ENCODE measurements at regions not wholly inside any gene's neighbourhood (a gene's known extent, or its start where the extent isn't known, plus 50 kb on each side); places are given as distances from the start of the nearest gene placed in this dataset.

DNA sequence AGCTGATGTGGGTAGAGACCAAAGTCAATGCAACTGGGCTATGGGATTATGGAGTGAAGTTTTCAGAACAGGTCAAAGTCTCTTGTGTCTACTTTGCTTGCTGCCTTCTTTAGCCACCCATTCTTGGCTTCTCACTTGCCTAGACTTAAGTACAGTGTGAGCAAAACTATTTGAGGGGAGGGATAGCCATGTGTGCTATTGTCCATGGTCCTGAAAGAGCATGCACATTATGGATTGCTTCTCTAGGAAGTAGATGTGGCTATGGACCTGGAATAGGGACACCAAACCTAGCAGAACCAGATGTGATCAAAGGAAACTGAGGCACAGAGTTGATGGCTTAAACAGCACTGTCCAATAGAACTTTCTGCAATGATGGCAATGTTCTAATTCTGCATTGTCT is 81.9 kb upstream of the ZNF800 start:
- H4K20me1 ChIP-seq (ENCODE audit: insufficient read depth), result no peaks in the 10 kb centered on the region
- no peak overlapping the region for H3K4me3 ChIP-seq (replicated peaks in 1 of 2; ENCODE audit: low read depth in 1 of 2, low read length in 2 of 2)
- POLR2A ChIA-PET, result no interaction called here
- intact Hi-C loops (cut with micrococcal nuclease), result no loop called here
- TF ChIP-seq SP1 (IDR thresholded peaks at IDR 0.05; ENCODE audit: low read depth), result no peak
- TF ChIP-seq POLR2AphosphoS5 (IDR thresholded peaks at IDR 0.05; ENCODE audit: low read depth, low read length), result no peak
- TF ChIP-seq, protein P1, sequence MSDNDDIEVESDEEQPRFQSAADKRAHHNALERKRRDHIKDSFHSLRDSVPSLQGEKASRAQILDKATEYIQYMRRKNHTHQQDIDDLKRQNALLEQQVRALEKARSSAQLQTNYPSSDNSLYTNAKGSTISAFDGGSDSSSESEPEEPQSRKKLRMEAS (IDR thresholded peaks at IDR 0.05), result no peak
- TF ChIP-seq, protein P2, sequence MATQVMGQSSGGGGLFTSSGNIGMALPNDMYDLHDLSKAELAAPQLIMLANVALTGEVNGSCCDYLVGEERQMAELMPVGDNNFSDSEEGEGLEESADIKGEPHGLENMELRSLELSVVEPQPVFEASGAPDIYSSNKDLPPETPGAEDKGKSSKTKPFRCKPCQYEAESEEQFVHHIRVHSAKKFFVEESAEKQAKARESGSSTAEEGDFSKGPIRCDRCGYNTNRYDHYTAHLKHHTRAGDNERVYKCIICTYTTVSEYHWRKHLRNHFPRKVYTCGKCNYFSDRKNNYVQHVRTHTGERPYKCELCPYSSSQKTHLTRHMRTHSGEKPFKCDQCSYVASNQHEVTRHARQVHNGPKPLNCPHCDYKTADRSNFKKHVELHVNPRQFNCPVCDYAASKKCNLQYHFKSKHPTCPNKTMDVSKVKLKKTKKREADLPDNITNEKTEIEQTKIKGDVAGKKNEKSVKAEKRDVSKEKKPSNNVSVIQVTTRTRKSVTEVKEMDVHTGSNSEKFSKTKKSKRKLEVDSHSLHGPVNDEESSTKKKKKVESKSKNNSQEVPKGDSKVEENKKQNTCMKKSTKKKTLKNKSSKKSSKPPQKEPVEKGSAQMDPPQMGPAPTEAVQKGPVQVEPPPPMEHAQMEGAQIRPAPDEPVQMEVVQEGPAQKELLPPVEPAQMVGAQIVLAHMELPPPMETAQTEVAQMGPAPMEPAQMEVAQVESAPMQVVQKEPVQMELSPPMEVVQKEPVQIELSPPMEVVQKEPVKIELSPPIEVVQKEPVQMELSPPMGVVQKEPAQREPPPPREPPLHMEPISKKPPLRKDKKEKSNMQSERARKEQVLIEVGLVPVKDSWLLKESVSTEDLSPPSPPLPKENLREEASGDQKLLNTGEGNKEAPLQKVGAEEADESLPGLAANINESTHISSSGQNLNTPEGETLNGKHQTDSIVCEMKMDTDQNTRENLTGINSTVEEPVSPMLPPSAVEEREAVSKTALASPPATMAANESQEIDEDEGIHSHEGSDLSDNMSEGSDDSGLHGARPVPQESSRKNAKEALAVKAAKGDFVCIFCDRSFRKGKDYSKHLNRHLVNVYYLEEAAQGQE (IDR thresholded peaks at IDR 0.05; ENCODE audit: low read depth), result peak; percentile 59
- no peaks in the 10 kb centered on the region for H3K79me2 ChIP-seq (ENCODE audit: insufficient read depth, low read length)
- ATAC-seq (no peak), DNase-seq (ENCODE audit: low read depth, low spot score) (no peak)
- RAD21 ChIA-PET (ENCODE audit: low non-redundant PET in 1 of 2, low total read pairs in 2 of 2, uncharacterized antibody in 2 of 2, unreplicated experiment in 2 of 2), result no interaction called here
- H2AFZ ChIP-seq (ENCODE audit: low read depth, low read length, poor library complexity, severe bottlenecking), result no peak overlapping the region
- BruUV-seq (replicated peaks), result no TSS peak
- no peak overlapping the region for H3K4me2 ChIP-seq (ENCODE audit: low read length)
- no peak overlapping the region for H3K9ac ChIP-seq (ENCODE audit: low read length)
- H3K36me3 ChIP-seq (ENCODE audit: control insufficient read depth in 1 of 2, insufficient read depth in 2 of 2, low read length in 2 of 2), result no peaks in the 10 kb centered on the region
- peaks cover 44% of the 10 kb centered on the region; the same call in 1 of the 2 replicates for H3K27me3 ChIP-seq (ENCODE audit: insufficient read depth, low read length)
- H3K9me2 ChIP-seq (ENCODE audit: insufficient read depth), result no peaks in the 10 kb centered on the region
- CTCF ChIA-PET, result interaction anchor here (1.5 kb wide), 1 partner anchor 40 kb away, joined by 5 read pairs; no protein-coding TSS in a partner anchor
- no peaks in the 10 kb centered on the region for H3K9me3 ChIP-seq (ENCODE audit: control insufficient read depth in 1 of 2, insufficient read depth in 1 of 2, low read depth in 1 of 2, low read length in 2 of 2)
- H3K27ac ChIP-seq (ENCODE audit: low read depth, low read length), result no peak overlapping the region
- 0 out of 4 replicates have a peak, but pooled peaks cover 0 to 2% of the 10 kb centered on the region in 2 experiments for H3K4me1 ChIP-seq (ENCODE audit: control insufficient read depth in 1 of 2, insufficient read depth in 2 of 2, low read length in 2 of 2)

DNA sequence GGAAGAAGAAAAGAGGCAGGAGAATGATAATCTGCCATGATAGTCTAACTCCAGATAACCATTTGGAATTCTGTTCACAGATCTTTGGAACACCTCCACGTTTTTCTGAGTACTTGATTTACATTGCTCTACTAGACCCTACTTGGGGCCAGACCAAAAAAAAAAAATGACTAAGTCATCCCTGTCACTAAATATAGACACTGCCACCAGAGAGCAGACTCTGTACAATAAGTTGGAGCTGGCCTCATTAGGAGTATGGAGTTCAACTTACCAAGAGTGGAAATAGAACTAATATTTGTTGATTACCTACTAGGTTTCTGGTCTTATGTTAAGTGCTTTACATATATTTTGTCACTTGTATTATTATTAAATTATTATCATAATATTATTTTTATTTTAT is 80.9 kb upstream of the ZNF800 start:
- no peak overlapping the region for H2AFZ ChIP-seq (ENCODE audit: low read depth, low read length, poor library complexity, severe bottlenecking)
- no peak overlapping the region for H3K4me3 ChIP-seq (replicated peaks in 1 of 2; ENCODE audit: low read depth in 1 of 2, low read length in 2 of 2)
- H3K27ac ChIP-seq (ENCODE audit: low read depth, low read length), result no peak overlapping the region
- DNase-seq (ENCODE audit: low read depth, low spot score), result no peak
- no peaks in the 10 kb centered on the region for H3K9me2 ChIP-seq (ENCODE audit: insufficient read depth)
- H3K9me3 ChIP-seq (ENCODE audit: control insufficient read depth in 1 of 2, insufficient read depth in 1 of 2, low read depth in 1 of 2, low read length in 2 of 2), result no peaks in the 10 kb centered on the region
- no peak overlapping the region for H3K4me2 ChIP-seq (ENCODE audit: low read length)
- peaks cover 36% of the 10 kb centered on the region; the same call in 1 of the 2 replicates for H3K27me3 ChIP-seq (ENCODE audit: insufficient read depth, low read length)
- 0 out of 4 replicates have a peak, but pooled peaks cover 0 to 2% of the 10 kb centered on the region in 2 experiments for H3K4me1 ChIP-seq (ENCODE audit: control insufficient read depth in 1 of 2, insufficient read depth in 2 of 2, low read length in 2 of 2)
- ChIA-PET POLR2A (no interaction called here), RAD21 (ENCODE audit: low non-redundant PET in 1 of 2, low total read pairs in 2 of 2, uncharacterized antibody in 2 of 2, unreplicated experiment in 2 of 2) (no interaction called here), CTCF (interaction anchor here (1.5 kb wide), 1 partner anchor 41 kb away, joined by 5 read pairs; no protein-coding TSS in a partner anchor)
- intact Hi-C loops (cut with micrococcal nuclease), result no loop called here
- H3K79me2 ChIP-seq (ENCODE audit: insufficient read depth, low read length), result no peaks in the 10 kb centered on the region
- no peaks in the 10 kb centered on the region for H3K36me3 ChIP-seq (ENCODE audit: control insufficient read depth in 1 of 2, insufficient read depth in 2 of 2, low read length in 2 of 2)
- BruUV-seq (replicated peaks), result no TSS peak
- TF ChIP-seq, protein P3, sequence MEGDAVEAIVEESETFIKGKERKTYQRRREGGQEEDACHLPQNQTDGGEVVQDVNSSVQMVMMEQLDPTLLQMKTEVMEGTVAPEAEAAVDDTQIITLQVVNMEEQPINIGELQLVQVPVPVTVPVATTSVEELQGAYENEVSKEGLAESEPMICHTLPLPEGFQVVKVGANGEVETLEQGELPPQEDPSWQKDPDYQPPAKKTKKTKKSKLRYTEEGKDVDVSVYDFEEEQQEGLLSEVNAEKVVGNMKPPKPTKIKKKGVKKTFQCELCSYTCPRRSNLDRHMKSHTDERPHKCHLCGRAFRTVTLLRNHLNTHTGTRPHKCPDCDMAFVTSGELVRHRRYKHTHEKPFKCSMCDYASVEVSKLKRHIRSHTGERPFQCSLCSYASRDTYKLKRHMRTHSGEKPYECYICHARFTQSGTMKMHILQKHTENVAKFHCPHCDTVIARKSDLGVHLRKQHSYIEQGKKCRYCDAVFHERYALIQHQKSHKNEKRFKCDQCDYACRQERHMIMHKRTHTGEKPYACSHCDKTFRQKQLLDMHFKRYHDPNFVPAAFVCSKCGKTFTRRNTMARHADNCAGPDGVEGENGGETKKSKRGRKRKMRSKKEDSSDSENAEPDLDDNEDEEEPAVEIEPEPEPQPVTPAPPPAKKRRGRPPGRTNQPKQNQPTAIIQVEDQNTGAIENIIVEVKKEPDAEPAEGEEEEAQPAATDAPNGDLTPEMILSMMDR (IDR thresholded peaks at IDR 0.05 in 2 of 3, conservative IDR thresholded peaks at IDR 0.05 in 1 of 3; ENCODE audit: borderline replicate concordance in 1 of 3, insufficient read depth in 1 of 3, low read depth in 2 of 3, low read length in 2 of 3), result peak in 1 of 3 experiments; percentile 25; a peak in 1 of 6 replicates
- TF ChIP-seq, protein P4, sequence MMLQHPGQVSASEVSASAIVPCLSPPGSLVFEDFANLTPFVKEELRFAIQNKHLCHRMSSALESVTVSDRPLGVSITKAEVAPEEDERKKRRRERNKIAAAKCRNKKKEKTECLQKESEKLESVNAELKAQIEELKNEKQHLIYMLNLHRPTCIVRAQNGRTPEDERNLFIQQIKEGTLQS (IDR thresholded peaks at IDR 0.05), result no peak
- TF ChIP-seq SP1 (IDR thresholded peaks at IDR 0.05; ENCODE audit: low read depth) (no peak), ZNF274 (IDR thresholded peaks at IDR 0.05; ENCODE audit: low read depth, low read length) (no peak), RAD21 (IDR thresholded peaks at IDR 0.05; ENCODE audit: low read depth) (peak; percentile 35), SIN3A (IDR thresholded peaks at IDR 0.05; ENCODE audit: low read depth) (no peak)
- no peaks in the 10 kb centered on the region for H4K20me1 ChIP-seq (ENCODE audit: insufficient read depth)
- H3K9ac ChIP-seq (ENCODE audit: low read length), result no peak overlapping the region
- ATAC-seq, result no peak

Data from HCT116 (cell line).